Activated T-cell treated with anti-CD3 and anti-CD28 coated beads, Interleukin-2, amount 50 U/mL, for 72 hours (primary cell): ENCODE measurements at regions not wholly inside any gene's neighbourhood (a gene's known extent, or its start where the extent isn't known, plus 50 kb on each side); places are given as distances from the start of the nearest gene placed in this dataset.
"Not testable (repeated sequence)": the region's sequence is repeated elsewhere in the genome, so short reads cannot be mapped to it uniquely, and the experiment has no call there.

Experiments
- ATAC-seq, 2 donors: fragments of 150-1000 bp; cut with Tn5 transposase; replicated peaks in 1 of 2; 2 replicates each; pipeline ENCODE4 v1.10.0; 2021; ENCODE audit warnings: moderate library complexity in 2 of 2, mild to moderate bottlenecking in 1 of 2
- DNase-seq, 2 donors: peaks; one replicate each; pipeline ENCODE4 v3.0.0; 2021 to 2022; ENCODE audit warnings: mixed read lengths in 1 of 2
- H3K27ac Mint-ChIP-seq: one replicate; pipeline ENCODE4 v1.8.0; 2022; ENCODE audit warnings: mild to moderate bottlenecking, moderate library complexity, mixed read lengths
- H3K27me3 Mint-ChIP-seq: one replicate; pipeline ENCODE4 v1.8.0; 2022; ENCODE audit warnings: low read depth, mixed read lengths
- H3K36me3 Mint-ChIP-seq, 2 donors: one replicate each; pipeline ENCODE4 v1.8.0; 2022; ENCODE audit warnings: mixed read lengths in 2 of 2, mild to moderate bottlenecking in 1 of 2; ENCODE audit not compliant: insufficient read depth in 2 of 2
- H3K4me1 Mint-ChIP-seq: one replicate; pipeline ENCODE4 v1.8.0; 2022; ENCODE audit warnings: low read depth, mixed read lengths
- H3K4me3 Mint-ChIP-seq, 2 donors: one replicate each; pipeline ENCODE4 v1.8.0; 2022; ENCODE audit warnings: mild to moderate bottlenecking in 2 of 2, mixed read lengths in 2 of 2, moderate library complexity in 2 of 2
- H3K9me3 Mint-ChIP-seq, 2 donors: one replicate each; pipeline ENCODE4 v1.8.0; 2022; ENCODE audit warnings: mixed read lengths in 2 of 2

DNA sequence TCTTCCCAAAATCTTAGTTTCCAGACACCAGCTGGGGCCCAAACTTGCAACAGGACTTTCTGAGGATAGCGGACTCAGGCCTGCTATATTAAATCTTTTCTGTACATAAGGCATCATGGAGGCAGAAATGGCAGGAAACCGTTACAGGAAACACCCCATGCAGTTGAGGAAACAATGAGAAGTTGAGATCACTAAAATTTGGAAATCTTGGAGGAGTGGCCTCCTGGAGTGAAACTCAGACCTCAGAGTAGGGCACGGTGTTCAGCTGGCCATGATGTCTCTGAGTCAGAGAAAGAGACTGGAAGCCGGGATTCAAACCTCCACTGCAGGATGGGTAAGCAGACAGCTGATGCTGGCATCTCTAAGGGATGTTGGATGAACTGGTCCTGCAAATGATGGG, 372.6 kb upstream of the CTSO start:
- Mint-ChIP-seq H3K36me3 (no peaks in the 10 kb centered on the region), H3K4me3 (no peak overlapping the region), H3K9me3 (no peaks in the 10 kb centered on the region), H3K27ac (no peak overlapping the region), H3K27me3 (no peaks in the 10 kb centered on the region), H3K4me1 (no peaks in the 10 kb centered on the region)
- ATAC-seq (no peak), DNase-seq (no peak)

DNA sequence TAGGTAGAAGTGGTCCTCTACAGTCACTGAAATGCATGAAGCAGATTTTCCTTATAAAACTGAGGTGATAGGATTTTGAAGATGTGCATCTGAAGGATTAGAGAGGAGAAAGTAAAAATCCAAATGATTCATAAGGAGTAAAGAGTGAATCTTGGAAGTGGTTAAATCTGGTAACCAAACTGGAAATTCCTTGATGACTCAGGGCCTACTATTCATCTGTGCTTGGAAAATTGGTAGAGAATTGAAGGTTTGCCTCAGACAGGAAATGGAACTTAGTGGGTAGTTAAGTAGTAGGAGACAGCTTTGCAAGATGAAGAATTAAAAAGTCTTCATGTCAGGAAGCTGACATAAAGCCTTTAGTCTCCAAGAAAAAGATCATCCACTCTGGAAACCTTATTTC, 368.9 kb upstream of the CTSO start:
- no peak overlapping the region for H3K27ac Mint-ChIP-seq
- H3K27me3 Mint-ChIP-seq: no peaks in the 10 kb centered on the region
- ATAC-seq (no peak), DNase-seq (no peak)
- no peaks in the 10 kb centered on the region for H3K36me3 Mint-ChIP-seq
- H3K4me1 Mint-ChIP-seq: no peaks in the 10 kb centered on the region
- H3K9me3 Mint-ChIP-seq: peaks cover 0 to 2% of the 10 kb centered on the region in 2 donors
- no peak overlapping the region for H3K4me3 Mint-ChIP-seq

DNA sequence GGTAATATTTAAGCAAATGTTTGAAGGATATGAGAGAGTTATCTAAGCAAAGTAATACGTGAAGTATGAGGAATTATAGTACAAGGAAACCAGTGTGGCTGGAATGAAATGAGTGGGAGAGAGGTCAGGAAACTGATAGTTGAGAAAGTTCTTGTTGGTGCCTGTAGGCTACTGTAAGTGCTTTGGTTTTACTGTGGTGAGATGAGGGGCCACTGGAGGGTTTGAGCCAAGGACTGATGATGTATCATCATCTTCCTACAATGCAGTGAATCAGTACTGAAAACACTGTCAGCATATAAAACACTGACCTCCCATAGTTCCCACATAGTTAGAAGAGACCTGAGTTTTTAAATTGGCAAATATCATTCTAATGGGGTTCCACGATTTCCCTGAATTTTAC, 367.5 kb upstream of the CTSO start:
- H3K4me3 Mint-ChIP-seq: no peak overlapping the region
- ATAC-seq: no peak
- H3K27ac Mint-ChIP-seq: no peak overlapping the region
- no peak for DNase-seq
- H3K36me3 Mint-ChIP-seq: no peaks in the 10 kb centered on the region
- H3K27me3 Mint-ChIP-seq: no peaks in the 10 kb centered on the region
- no peaks in the 10 kb centered on the region for H3K4me1 Mint-ChIP-seq
- H3K9me3 Mint-ChIP-seq: peaks cover 0 to 2% of the 10 kb centered on the region in 2 donors

GRCh38 chr4:156313497-156313896, 359.8 kb upstream of the CTSO start:
- Mint-ChIP-seq H3K27ac (no peak overlapping the region), H3K4me3 (no peak overlapping the region), H3K36me3 (no peaks in the 10 kb centered on the region), H3K27me3 (no peaks in the 10 kb centered on the region), H3K4me1 (no peaks in the 10 kb centered on the region), H3K9me3 (peaks cover 0 to 3% of the 10 kb centered on the region in 2 donors)
- ATAC-seq (no peak), DNase-seq (no peak)

GRCh38 chr4:156312261-156312847, 358.7 kb upstream of the CTSO start:
- H3K4me1 Mint-ChIP-seq: no peaks in the 10 kb centered on the region

GRCh38 chr4:156309031-156309430, 355.4 kb upstream of the CTSO start:
- no peaks in the 10 kb centered on the region for H3K36me3 Mint-ChIP-seq
- peaks cover 2 to 4% of the 10 kb centered on the region in 2 donors for H3K9me3 Mint-ChIP-seq
- no peak for ATAC-seq

More at GRCh38 chr4:156312261-156312847, 358.7 kb upstream of the CTSO start:
- Mint-ChIP-seq H3K9me3 (peaks cover 0 to 4% of the 10 kb centered on the region in 2 donors), H3K36me3 (no peaks in the 10 kb centered on the region), H3K27ac (no peak overlapping the region), H3K27me3 (no peaks in the 10 kb centered on the region), H3K4me3 (no peak overlapping the region)
- ATAC-seq (no peak), DNase-seq (no peak)

DNA sequence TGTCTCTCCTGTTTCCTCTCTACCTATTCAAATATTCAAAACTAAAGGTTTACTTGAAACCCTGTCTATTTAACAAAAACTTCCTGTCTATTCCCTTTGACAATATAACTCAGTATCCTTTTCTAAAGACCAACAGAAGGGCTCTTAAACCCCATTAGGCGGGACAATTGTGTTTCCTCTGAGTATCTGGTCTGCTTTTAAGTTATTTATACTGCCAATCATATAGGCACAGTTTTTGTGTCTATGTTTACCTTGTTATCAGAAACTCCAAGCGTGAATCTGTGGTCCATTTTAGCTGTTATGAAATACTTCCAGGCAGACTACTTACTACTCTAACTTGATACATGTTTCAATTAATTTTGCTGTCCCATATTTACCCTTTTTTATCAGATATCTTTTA, 350.0 kb upstream of the CTSO start:
- ATAC-seq: no peak
- Mint-ChIP-seq H3K4me1 (no peaks in the 10 kb centered on the region), H3K9me3 (peaks cover 3 to 11% of the 10 kb centered on the region in 2 donors), H3K4me3 (no peak overlapping the region), H3K27me3 (no peaks in the 10 kb centered on the region), H3K36me3 (no peaks in the 10 kb centered on the region), H3K27ac (no peak overlapping the region)
- no peak for DNase-seq

More at GRCh38 chr4:156309031-156309430, 355.4 kb upstream of the CTSO start:
- Mint-ChIP-seq H3K4me3 (no peak overlapping the region), H3K4me1 (no peaks in the 10 kb centered on the region), H3K27ac (no peak overlapping the region), H3K27me3 (no peaks in the 10 kb centered on the region)
- DNase-seq: no peak

DNA sequence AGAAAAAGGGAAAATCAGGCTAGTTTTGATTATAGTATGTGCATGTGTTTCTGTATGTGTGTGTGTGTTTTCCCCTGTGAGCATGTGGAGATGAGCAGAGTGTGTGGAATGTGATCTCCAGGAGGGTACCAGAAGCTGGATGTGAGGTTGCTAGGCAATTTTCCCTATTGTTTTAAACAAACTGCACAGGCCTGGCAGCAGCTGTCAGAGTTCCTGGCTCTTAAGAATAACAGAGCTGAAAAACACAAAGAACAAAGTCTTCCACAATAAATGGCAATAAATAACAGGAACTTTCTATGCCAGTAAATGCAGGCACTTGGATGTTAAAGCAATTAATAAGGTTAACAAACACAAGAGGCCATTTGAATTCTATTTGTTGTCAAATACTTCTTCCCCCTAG, 344.6 kb upstream of the CTSO start:
- H3K9me3 Mint-ChIP-seq: peaks cover 2 to 10% of the 10 kb centered on the region in 2 donors
- ATAC-seq: no peak
- no peaks in the 10 kb centered on the region for H3K36me3 Mint-ChIP-seq

GRCh38 chr4:156295676-156296195, 342.1 kb upstream of the CTSO start:
- Mint-ChIP-seq H3K27ac (no peak overlapping the region), H3K27me3 (no peaks in the 10 kb centered on the region), H3K4me1 (no peaks in the 10 kb centered on the region), H3K4me3 (no peak overlapping the region), H3K36me3 (no peaks in the 10 kb centered on the region), H3K9me3 (peaks cover 2 to 10% of the 10 kb centered on the region in 2 donors)
- DNase-seq (no peak), ATAC-seq (no peak)

More for the DNA sequence above, 344.6 kb upstream of the CTSO start:
- Mint-ChIP-seq H3K27me3 (no peaks in the 10 kb centered on the region), H3K4me1 (no peaks in the 10 kb centered on the region), H3K27ac (no peak overlapping the region), H3K4me3 (no peak overlapping the region)
- DNase-seq: no peak

DNA sequence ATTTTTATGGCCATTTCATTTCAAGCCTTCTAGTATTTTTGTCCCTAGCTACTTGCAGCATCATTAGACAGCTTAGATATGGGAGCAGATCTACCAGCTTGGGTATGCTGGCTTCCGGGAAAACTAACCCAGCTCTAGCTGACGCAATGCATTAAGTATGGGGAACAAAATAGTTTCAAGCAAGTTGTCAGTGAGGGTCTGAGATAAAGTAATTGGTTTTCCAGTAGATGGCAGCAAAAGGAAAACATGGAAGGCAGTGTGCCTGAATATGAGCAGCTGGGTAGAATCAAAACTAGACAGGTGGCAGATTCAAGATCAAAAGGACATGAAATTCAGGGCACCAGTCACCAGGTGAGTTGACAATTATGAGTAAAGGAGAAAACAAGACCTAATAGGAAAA, 340.9 kb upstream of the CTSO start:
- Mint-ChIP-seq H3K4me1 (no peaks in the 10 kb centered on the region), H3K27me3 (no peaks in the 10 kb centered on the region), H3K9me3 (peaks cover 2 to 10% of the 10 kb centered on the region in 2 donors), H3K4me3 (no peak overlapping the region), H3K36me3 (no peaks in the 10 kb centered on the region), H3K27ac (no peak overlapping the region)
- ATAC-seq (no peak), DNase-seq (no peak)

GRCh38 chr4:156293657-156294297, 340.1 kb upstream of the CTSO start:
- no peak overlapping the region for H3K4me3 Mint-ChIP-seq
- no peaks in the 10 kb centered on the region for H3K4me1 Mint-ChIP-seq
- no peaks in the 10 kb centered on the region for H3K36me3 Mint-ChIP-seq
- ATAC-seq (no peak), DNase-seq (no peak)
- H3K27me3 Mint-ChIP-seq: no peaks in the 10 kb centered on the region
- peaks cover 2 to 7% of the 10 kb centered on the region in 2 donors for H3K9me3 Mint-ChIP-seq
- H3K27ac Mint-ChIP-seq: no peak overlapping the region

GRCh38 chr4:156291317-156291716, 337.7 kb upstream of the CTSO start:
- H3K36me3 Mint-ChIP-seq: no peaks in the 10 kb centered on the region
- no peaks in the 10 kb centered on the region for H3K27me3 Mint-ChIP-seq
- H3K27ac Mint-ChIP-seq: no peak overlapping the region
- ATAC-seq: no peak
- DNase-seq: no peak
- H3K4me1 Mint-ChIP-seq: no peaks in the 10 kb centered on the region
- H3K9me3 Mint-ChIP-seq: peaks cover 2 to 5% of the 10 kb centered on the region in 2 donors
- no peak overlapping the region for H3K4me3 Mint-ChIP-seq

- Mint-ChIP-seq H3K4me1 (no peaks in the 10 kb centered on the region), H3K27ac (no peak overlapping the region), H3K4me3 (no peak overlapping the region), H3K27me3 (no peaks in the 10 kb centered on the region), H3K9me3 (peaks cover 2 to 5% of the 10 kb centered on the region in 2 donors), H3K36me3 (no peaks in the 10 kb centered on the region)
- no peak for DNase-seq
- ATAC-seq: no peak
Observed at GRCh38 chr4:156290811-156291210, 337.1 kb upstream of the CTSO start.

DNA sequence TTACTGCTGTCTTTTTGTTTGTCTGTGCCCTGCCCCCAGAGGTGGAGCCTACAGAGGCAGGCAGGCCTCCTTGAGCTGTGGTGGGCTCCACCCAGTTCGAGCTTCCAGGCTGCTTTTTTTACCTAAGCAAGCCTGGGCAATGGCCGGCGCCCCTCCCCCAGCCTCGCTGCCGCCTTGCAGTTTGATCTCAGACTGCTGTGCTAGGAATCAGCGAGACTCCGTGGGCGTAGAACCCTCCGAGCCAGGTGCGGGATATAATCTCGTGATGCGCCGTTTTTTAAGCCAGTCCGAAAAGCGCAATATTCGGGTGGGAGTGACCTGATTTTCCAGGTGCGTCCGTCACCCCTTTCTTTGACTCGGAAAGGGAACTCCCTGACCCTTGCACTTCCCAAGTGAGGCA, 336.4 kb upstream of the CTSO start:
- not testable (repeated sequence) for DNase-seq, ATAC-seq, H3K27ac Mint-ChIP-seq, H3K27me3 Mint-ChIP-seq, H3K4me3 Mint-ChIP-seq, H3K36me3 Mint-ChIP-seq, H3K9me3 Mint-ChIP-seq, H3K4me1 Mint-ChIP-seq
